Stimulated activated memory B cell treated with anti-CD40 and anti-IgM and Interleukin-4, amounts not matched to agents 10 μg/mL and 1 μg/mL and 100 μg/mL, for 72 hours (primary cell): ENCODE measurements at regions not wholly inside any gene's neighbourhood (a gene's known extent, or its start where the extent isn't known, plus 50 kb on each side); places are given as distances from the start of the nearest gene placed in this dataset.

Experiments
- ATAC-seq: fragments of 150-1000 bp; cut with Tn5 transposase; 2 replicates; pipeline ENCODE4 v1.10.0; 2021
- H3K27ac Mint-ChIP-seq: one replicate; pipeline ENCODE4 v1.8.0; 2022; ENCODE audit warnings: mild to moderate bottlenecking, mixed read lengths
- H3K27me3 Mint-ChIP-seq: one replicate; pipeline ENCODE4 v1.8.0; 2022; ENCODE audit warnings: mixed read lengths
- H3K36me3 Mint-ChIP-seq: one replicate; pipeline ENCODE4 v1.8.0; 2022; ENCODE audit warnings: mixed read lengths
- H3K4me1 Mint-ChIP-seq: one replicate; pipeline ENCODE4 v1.8.0; 2022; ENCODE audit warnings: mixed read lengths
- H3K4me3 Mint-ChIP-seq: one replicate; pipeline ENCODE4 v1.8.0; 2022; ENCODE audit warnings: mild to moderate bottlenecking, moderate library complexity, mixed read lengths
- H3K9me3 Mint-ChIP-seq: one replicate; pipeline ENCODE4 v1.8.0; 2022; ENCODE audit warnings: mixed read lengths

GRCh38 chr6:80643881-80644280, 537.4 kb downstream of the BCKDHB start:
- H3K27me3 Mint-ChIP-seq, result no peaks in the 10 kb centered on the region
- no peaks in the 10 kb centered on the region for H3K4me1 Mint-ChIP-seq
- no peak overlapping the region for H3K4me3 Mint-ChIP-seq
- H3K36me3 Mint-ChIP-seq, result no peaks in the 10 kb centered on the region
- ATAC-seq, result no peak
- H3K9me3 Mint-ChIP-seq, result peaks cover 3% of the 10 kb centered on the region
- H3K27ac Mint-ChIP-seq, result no peak overlapping the region

GRCh38 chr6:80642452-80642851, 536.0 kb downstream of the BCKDHB start:
- no peak overlapping the region for H3K27ac Mint-ChIP-seq
- no peak for ATAC-seq
- H3K4me1 Mint-ChIP-seq, result no peaks in the 10 kb centered on the region
- H3K27me3 Mint-ChIP-seq, result no peaks in the 10 kb centered on the region
- no peaks in the 10 kb centered on the region for H3K36me3 Mint-ChIP-seq
- no peak overlapping the region for H3K4me3 Mint-ChIP-seq
- H3K9me3 Mint-ChIP-seq, result peaks cover 3% of the 10 kb centered on the region

GRCh38 chr6:80641591-80641990, 535.1 kb downstream of the BCKDHB start:
- H3K9me3 Mint-ChIP-seq, result peaks cover 3% of the 10 kb centered on the region
- no peak overlapping the region for H3K4me3 Mint-ChIP-seq
- no peaks in the 10 kb centered on the region for H3K27me3 Mint-ChIP-seq
- no peak overlapping the region for H3K27ac Mint-ChIP-seq
- ATAC-seq, result no peak
- no peaks in the 10 kb centered on the region for H3K4me1 Mint-ChIP-seq
- no peaks in the 10 kb centered on the region for H3K36me3 Mint-ChIP-seq

GRCh38 chr6:80640176-80640575, 533.7 kb downstream of the BCKDHB start:
- peaks cover 3% of the 10 kb centered on the region for H3K9me3 Mint-ChIP-seq
- H3K27me3 Mint-ChIP-seq, result no peaks in the 10 kb centered on the region
- ATAC-seq, result no peak
- H3K27ac Mint-ChIP-seq, result no peak overlapping the region
- no peaks in the 10 kb centered on the region for H3K36me3 Mint-ChIP-seq
- no peak overlapping the region for H3K4me3 Mint-ChIP-seq
- no peaks in the 10 kb centered on the region for H3K4me1 Mint-ChIP-seq

- Mint-ChIP-seq H3K9me3 (peaks cover 3% of the 10 kb centered on the region), H3K27ac (no peak overlapping the region), H3K27me3 (no peaks in the 10 kb centered on the region), H3K36me3 (no peaks in the 10 kb centered on the region), H3K4me3 (no peak overlapping the region), H3K4me1 (no peaks in the 10 kb centered on the region)
- ATAC-seq, result no peak
Measured at GRCh38 chr6:80639181-80639629, 532.7 kb downstream of the BCKDHB start.

GRCh38 chr6:80638213-80639055, 532.0 kb downstream of the BCKDHB start:
- H3K36me3 Mint-ChIP-seq, result no peaks in the 10 kb centered on the region
- H3K27me3 Mint-ChIP-seq, result no peaks in the 10 kb centered on the region
- no peak overlapping the region for H3K4me3 Mint-ChIP-seq
- H3K27ac Mint-ChIP-seq, result no peak overlapping the region
- peaks cover 3% of the 10 kb centered on the region for H3K9me3 Mint-ChIP-seq
- no peak for ATAC-seq
- no peaks in the 10 kb centered on the region for H3K4me1 Mint-ChIP-seq

GRCh38 chr6:80637312-80637711, 530.8 kb downstream of the BCKDHB start:
- H3K4me3 Mint-ChIP-seq, result no peak overlapping the region
- no peaks in the 10 kb centered on the region for H3K4me1 Mint-ChIP-seq
- peaks cover 3% of the 10 kb centered on the region for H3K9me3 Mint-ChIP-seq
- no peak for ATAC-seq
- H3K27me3 Mint-ChIP-seq, result no peaks in the 10 kb centered on the region
- H3K36me3 Mint-ChIP-seq, result no peaks in the 10 kb centered on the region
- no peak overlapping the region for H3K27ac Mint-ChIP-seq

GRCh38 chr6:80636689-80637088, 530.2 kb downstream of the BCKDHB start:
- ATAC-seq, result no peak
- Mint-ChIP-seq H3K27ac (no peak overlapping the region), H3K4me1 (no peaks in the 10 kb centered on the region), H3K36me3 (no peaks in the 10 kb centered on the region), H3K9me3 (peaks cover 3% of the 10 kb centered on the region), H3K4me3 (no peak overlapping the region), H3K27me3 (no peaks in the 10 kb centered on the region)

- no peaks in the 10 kb centered on the region for H3K36me3 Mint-ChIP-seq
- H3K4me1 Mint-ChIP-seq, result no peaks in the 10 kb centered on the region
- H3K4me3 Mint-ChIP-seq, result no peak overlapping the region
- H3K9me3 Mint-ChIP-seq, result peaks cover 3% of the 10 kb centered on the region
- ATAC-seq, result no peak
- no peak overlapping the region for H3K27ac Mint-ChIP-seq
- H3K27me3 Mint-ChIP-seq, result no peaks in the 10 kb centered on the region
Measured at GRCh38 chr6:80633412-80633811, 526.9 kb downstream of the BCKDHB start.

GRCh38 chr6:80625405-80625804, 518.9 kb downstream of the BCKDHB start:
- Mint-ChIP-seq H3K27me3 (no peaks in the 10 kb centered on the region), H3K9me3 (peaks cover 17% of the 10 kb centered on the region), H3K4me3 (no peak overlapping the region), H3K27ac (no peak overlapping the region), H3K4me1 (no peaks in the 10 kb centered on the region), H3K36me3 (no peaks in the 10 kb centered on the region)
- no peak for ATAC-seq

GRCh38 chr6:80623066-80623815, 516.8 kb downstream of the BCKDHB start:
- H3K4me1 Mint-ChIP-seq, result no peaks in the 10 kb centered on the region
- H3K36me3 Mint-ChIP-seq, result no peaks in the 10 kb centered on the region
- no peak overlapping the region for H3K27ac Mint-ChIP-seq
- H3K9me3 Mint-ChIP-seq, result peaks cover 22% of the 10 kb centered on the region
- H3K27me3 Mint-ChIP-seq, result no peaks in the 10 kb centered on the region
- ATAC-seq, result no peak
- H3K4me3 Mint-ChIP-seq, result no peak overlapping the region

- Mint-ChIP-seq H3K27me3 (no peaks in the 10 kb centered on the region), H3K4me3 (no peak overlapping the region), H3K27ac (no peak overlapping the region), H3K4me1 (no peaks in the 10 kb centered on the region), H3K36me3 (no peaks in the 10 kb centered on the region), H3K9me3 (peaks cover 25% of the 10 kb centered on the region)
- no peak for ATAC-seq
Measured at GRCh38 chr6:80622641-80623040, 516.2 kb downstream of the BCKDHB start.

- peaks cover 13% of the 10 kb centered on the region for H3K9me3 Mint-ChIP-seq
- H3K27ac Mint-ChIP-seq, result no peak overlapping the region
- H3K27me3 Mint-ChIP-seq, result no peaks in the 10 kb centered on the region
- no peaks in the 10 kb centered on the region for H3K36me3 Mint-ChIP-seq
- H3K4me1 Mint-ChIP-seq, result no peaks in the 10 kb centered on the region
- ATAC-seq, result no peak
- no peak overlapping the region for H3K4me3 Mint-ChIP-seq
Measured at GRCh38 chr6:80618953-80619352, 512.5 kb downstream of the BCKDHB start.

GRCh38 chr6:80610846-80611245, 504.4 kb downstream of the BCKDHB start:
- no peak overlapping the region for H3K27ac Mint-ChIP-seq
- H3K9me3 Mint-ChIP-seq, result peaks cover 9% of the 10 kb centered on the region
- H3K36me3 Mint-ChIP-seq, result no peaks in the 10 kb centered on the region
- no peak for ATAC-seq
- H3K4me3 Mint-ChIP-seq, result no peak overlapping the region
- H3K27me3 Mint-ChIP-seq, result no peaks in the 10 kb centered on the region
- H3K4me1 Mint-ChIP-seq, result no peaks in the 10 kb centered on the region

GRCh38 chr6:80608881-80609280, 502.4 kb downstream of the BCKDHB start:
- H3K27me3 Mint-ChIP-seq, result no peaks in the 10 kb centered on the region
- no peak overlapping the region for H3K4me3 Mint-ChIP-seq
- no peak for ATAC-seq
- H3K9me3 Mint-ChIP-seq, result peaks cover 4% of the 10 kb centered on the region
- H3K4me1 Mint-ChIP-seq, result no peaks in the 10 kb centered on the region
- H3K36me3 Mint-ChIP-seq, result no peaks in the 10 kb centered on the region
- no peak overlapping the region for H3K27ac Mint-ChIP-seq
